ENCODE measurements at regions not wholly inside any gene's neighbourhood (a gene's known extent, or its start where the extent isn't known, plus 50 kb on each side); places are given as distances from the start of the nearest gene placed in this dataset.

GRCh38 chr6:3919130-3919628, 70.0 kb downstream of the FAM50B start:
- no peak for TF ChIP-seq BHLHE40 (IDR thresholded peaks at IDR 0.05; ENCODE audit: borderline replicate concordance)
- no peak for TF ChIP-seq SP1 (IDR thresholded peaks at IDR 0.05)
